Gastroesophageal sphincter (tissue), 4 donors: ENCODE measurements at regions not wholly inside any gene's neighbourhood (a gene's known extent, or its start where the extent isn't known, plus 50 kb on each side); places are given as distances from the start of the nearest gene placed in this dataset.

Source experiments
- ATAC-seq: fragments of 150-250 bp; one replicate; pipeline ENCODE4 v1.9.1; 2016; ENCODE audit warnings: mild to moderate bottlenecking, moderate library complexity
- H3K27ac ChIP-seq, 4 donors: fragments of 200-600 bp; sonication (generic) in 3 of 4; 1 replicate in 3 of 4; 2 replicates in 1 of 4; pipeline ENCODE4 v1.5.1; 2016 to 2019
- H3K27me3 ChIP-seq: fragments of 200-600 bp; sonication (generic); one replicate; pipeline ENCODE4 v1.5.1; 2019
- H3K36me3 ChIP-seq, 2 donors: fragments of 200-600 bp; sonication (generic); one replicate each; pipeline ENCODE4 v1.5.1; 2019; ENCODE audit warnings: control low read depth in 1 of 2
- H3K4me1 ChIP-seq, 3 donors: fragments of 200-600 bp; sonication (generic); 1 replicate in 2 of 3; 2 replicates in 1 of 3; pipeline ENCODE4 v1.5.1; 2016 to 2019; ENCODE audit warnings: control low read depth in 2 of 3
- H3K4me3 ChIP-seq, 2 donors: fragments of 200-600 bp; sonication (generic); one replicate each; pipeline ENCODE4 v1.5.1; 2019; ENCODE audit warnings: mild to moderate bottlenecking in 1 of 2, moderate library complexity in 1 of 2
- H3K9me3 ChIP-seq, 3 donors: fragments of 200-600 bp; sonication (generic); one replicate each; pipeline ENCODE4 v1.5.1; 2017 to 2019; ENCODE audit warnings: control low read depth in 2 of 3
- CTCF ChIP-seq, 4 experiments: fragments of 200-600 bp in 2 of 4; fragments of 450-650 bp in 2 of 4; sonication (generic) in 1 of 4; IDR thresholded peaks; one replicate each; pipeline ENCODE4 v1.5.1; 2017 to 2019; ENCODE audit warnings: antibody characterized with exemption in 4 of 4, mild to moderate bottlenecking in 2 of 4, moderate library complexity in 2 of 4
- EP300 ChIP-seq: sonication (generic); formaldehyde crosslinking; IDR thresholded peaks from one replicate; pipeline ENCODE4 v1.6.1; 2017; ENCODE audit warnings: antibody characterized with exemption, mild to moderate bottlenecking
- POLR2A ChIP-seq, 2 donors: fragments of 450-650 bp; IDR thresholded peaks; one replicate each; pipeline ENCODE4 v1.6.1; 2017; ENCODE audit warnings: antibody characterized with exemption in 2 of 2, mild to moderate bottlenecking in 2 of 2, moderate library complexity in 1 of 2
- POLR2AphosphoS5 ChIP-seq: sonication (generic); formaldehyde crosslinking; IDR thresholded peaks from one replicate; pipeline ENCODE4 v1.6.1; 2017; ENCODE audit warnings: antibody characterized with exemption
- WGBS, 2 donors: methylation state at CpG; one replicate each; pipeline ENCODE4 v1.1.5; 2018; ENCODE audit warnings: low coverage in 1 of 2; 5-methylcytosine and 5-hydroxymethylcytosine counted together

GRCh38 chr18:55166260-55166598 lies 207.0 kb upstream of the CCDC68 start:
- 45 to 46% methylated on average over 2 to 3 of the region's 4 CpGs for WGBS, 2 donors
- no peak for ATAC-seq
- no peaks in the 10 kb centered on the region for H3K4me1 ChIP-seq
- H3K27ac ChIP-seq, result no peak overlapping the region
- TF ChIP-seq POLR2A (IDR thresholded peaks at IDR 0.05) (no peak), CTCF (IDR thresholded peaks at IDR 0.05) (no peak), EP300 (no peak), POLR2AphosphoS5 (no peak)
- H3K9me3 ChIP-seq, result no peaks in the 10 kb centered on the region
- no peaks in the 10 kb centered on the region for H3K36me3 ChIP-seq
- H3K4me3 ChIP-seq, result no peak overlapping the region
- no peaks in the 10 kb centered on the region for H3K27me3 ChIP-seq

- no peaks in the 10 kb centered on the region for H3K4me1 ChIP-seq
- WGBS, 2 donors, result 89 to 97% methylated on average over 7 of the region's 7 CpGs
- H3K4me3 ChIP-seq, result no peak overlapping the region
- H3K36me3 ChIP-seq, result no peaks in the 10 kb centered on the region
- no peak overlapping the region for H3K27ac ChIP-seq
- H3K9me3 ChIP-seq, result no peaks in the 10 kb centered on the region
- TF ChIP-seq CTCF (IDR thresholded peaks at IDR 0.05), result no peak
- no peak for TF ChIP-seq POLR2A (IDR thresholded peaks at IDR 0.05)
- TF ChIP-seq POLR2AphosphoS5, result no peak
- TF ChIP-seq EP300, result no peak
- H3K27me3 ChIP-seq, result no peaks in the 10 kb centered on the region
- no peak for ATAC-seq
Measured at GRCh38 chr18:55163550-55163949, 204.3 kb upstream of the CCDC68 start.

- TF ChIP-seq CTCF (IDR thresholded peaks at IDR 0.05) (no peak), POLR2A (IDR thresholded peaks at IDR 0.05) (no peak), POLR2AphosphoS5 (no peak), EP300 (no peak)
- ATAC-seq, result no peak
Measured at GRCh38 chr18:55161916-55162315, 202.7 kb upstream of the CCDC68 start.

GRCh38 chr18:55159027-55159426 lies 199.8 kb upstream of the CCDC68 start:
- H3K27ac ChIP-seq, result no peak overlapping the region
- H3K9me3 ChIP-seq, result no peaks in the 10 kb centered on the region
- no peak for ATAC-seq
- H3K4me1 ChIP-seq, result no peaks in the 10 kb centered on the region
- whole genome bisulfite sequencing, 2 donors, result 84 to 97% methylated on average over 3 of the region's 4 CpGs
- H3K36me3 ChIP-seq, result no peaks in the 10 kb centered on the region
- TF ChIP-seq POLR2A (IDR thresholded peaks at IDR 0.05) (no peak), POLR2AphosphoS5 (no peak), EP300 (no peak), CTCF (IDR thresholded peaks at IDR 0.05) (no peak)
- H3K4me3 ChIP-seq, result no peak overlapping the region
- no peaks in the 10 kb centered on the region for H3K27me3 ChIP-seq

More at GRCh38 chr18:55161916-55162315, 202.7 kb upstream of the CCDC68 start:
- 60 to 68% methylated on average over 3 of the region's 4 CpGs for WGBS, 2 donors
- H3K27ac ChIP-seq, result no peak overlapping the region
- no peaks in the 10 kb centered on the region for H3K27me3 ChIP-seq
- no peak overlapping the region for H3K4me3 ChIP-seq
- H3K36me3 ChIP-seq, result no peaks in the 10 kb centered on the region
- H3K4me1 ChIP-seq, result no peaks in the 10 kb centered on the region
- no peaks in the 10 kb centered on the region for H3K9me3 ChIP-seq

GRCh38 chr18:55158570-55158969 lies 199.3 kb upstream of the CCDC68 start:
- H3K27ac ChIP-seq, result no peak overlapping the region
- H3K27me3 ChIP-seq, result no peaks in the 10 kb centered on the region
- no peak for TF ChIP-seq CTCF (IDR thresholded peaks at IDR 0.05)
- no peak for TF ChIP-seq EP300
- no peak for TF ChIP-seq POLR2A (IDR thresholded peaks at IDR 0.05)
- no peak for TF ChIP-seq POLR2AphosphoS5
- H3K36me3 ChIP-seq, result no peaks in the 10 kb centered on the region
- WGBS, 2 donors, result 80% methylated on average over 1 of the region's 4 CpGs; no CpG with 5 or more reads in 1 of the 2 donors
- H3K4me3 ChIP-seq, result no peak overlapping the region
- H3K4me1 ChIP-seq, result no peaks in the 10 kb centered on the region
- ATAC-seq, result no peak
- no peaks in the 10 kb centered on the region for H3K9me3 ChIP-seq
